Neuron (in vitro differentiated cells): ENCODE measurements at regions not wholly inside any gene's neighbourhood (a gene's known extent, or its start where the extent isn't known, plus 50 kb on each side); places are given as distances from the start of the nearest gene placed in this dataset.
"Not testable (repeated sequence)": the region's sequence is repeated elsewhere in the genome, so short reads cannot be mapped to it uniquely, and the experiment has no call there.

Experiments
- H2AFZ ChIP-seq: one replicate; pipeline ENCODE4 v1.6.1; 2013; ENCODE audit warnings: low read depth, mild to moderate bottlenecking, inconsistent platforms, low read length, moderate library complexity
- H3K27me3 ChIP-seq: one replicate; pipeline ENCODE4 v1.6.1; 2013; ENCODE audit warnings: low read length; ENCODE audit not compliant: insufficient read depth
- H3K36me3 ChIP-seq: one replicate; pipeline ENCODE4 v1.6.1; 2013; ENCODE audit warnings: low read length; ENCODE audit not compliant: insufficient read depth
- H3K4me1 ChIP-seq: one replicate; pipeline ENCODE4 v1.6.1; 2013; ENCODE audit warnings: low read length; ENCODE audit not compliant: insufficient read depth
- H3K4me3 ChIP-seq: 2 replicates; pipeline ENCODE4 v1.5.1; 2013; ENCODE audit warnings: mild to moderate bottlenecking, low read length, moderate library complexity
- H3K9me3 ChIP-seq: one replicate; pipeline ENCODE4 v1.6.1; 2013; ENCODE audit warnings: low read length

DNA sequence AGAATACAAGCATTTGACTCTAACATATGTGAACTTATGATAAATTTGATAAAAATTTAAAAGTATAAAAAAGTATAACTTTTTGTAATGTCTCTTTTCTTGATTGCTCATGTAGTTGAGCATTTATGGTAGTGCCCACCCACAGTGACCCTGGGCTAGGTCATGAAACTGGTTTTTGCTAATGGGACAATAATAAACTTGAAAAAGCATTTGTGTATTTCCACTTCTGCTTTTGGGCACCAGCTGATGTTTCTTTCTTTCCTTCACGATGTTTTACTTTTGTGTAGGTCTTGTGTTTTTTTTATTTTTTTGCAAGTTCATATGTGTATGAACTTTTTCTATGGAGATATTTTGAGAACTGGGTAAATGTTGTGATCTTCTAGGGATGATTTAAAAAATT is 313.1 kb downstream of the CBLL2 start:
- no peaks in the 10 kb centered on the region for H3K4me1 ChIP-seq
- H3K27me3 ChIP-seq, result no peaks in the 10 kb centered on the region
- no peak overlapping the region for H2AFZ ChIP-seq
- no peaks in the 10 kb centered on the region for H3K36me3 ChIP-seq
- H3K9me3 ChIP-seq, result no peaks in the 10 kb centered on the region
- no peak overlapping the region for H3K4me3 ChIP-seq

- Histone ChIP-seq H3K9me3 (no peaks in the 10 kb centered on the region), H3K36me3 (no peaks in the 10 kb centered on the region), H2AFZ (no peak overlapping the region), H3K27me3 (no peaks in the 10 kb centered on the region), H3K4me3 (no peak overlapping the region), H3K4me1 (no peaks in the 10 kb centered on the region)
Observed at GRCh38 chrX:22589845-22590244, 317.1 kb downstream of the CBLL2 start.

DNA sequence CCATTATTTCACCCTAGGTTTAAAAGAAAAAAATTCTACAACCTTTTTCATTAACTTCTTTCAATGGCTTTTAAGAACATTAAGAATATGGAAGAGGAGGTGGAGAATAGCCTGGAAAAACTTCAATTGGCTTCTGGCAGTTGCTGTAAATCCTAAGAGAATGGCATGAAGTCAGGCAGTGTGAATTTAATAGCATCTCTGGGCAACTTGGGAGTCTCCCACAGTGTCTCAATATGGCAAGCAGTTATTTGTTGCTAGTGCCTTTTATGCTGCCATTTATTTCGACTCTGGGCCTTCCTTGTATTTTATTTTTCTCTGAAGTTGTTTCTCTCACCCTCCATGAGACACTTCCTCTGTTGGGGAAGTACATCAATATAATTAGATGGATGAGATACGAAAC is 322.1 kb downstream of the CBLL2 start:
- Histone ChIP-seq H3K4me3 (no peak overlapping the region), H3K27me3 (no peaks in the 10 kb centered on the region), H3K4me1 (no peaks in the 10 kb centered on the region), H3K9me3 (no peaks in the 10 kb centered on the region), H2AFZ (no peak overlapping the region), H3K36me3 (no peaks in the 10 kb centered on the region)

DNA sequence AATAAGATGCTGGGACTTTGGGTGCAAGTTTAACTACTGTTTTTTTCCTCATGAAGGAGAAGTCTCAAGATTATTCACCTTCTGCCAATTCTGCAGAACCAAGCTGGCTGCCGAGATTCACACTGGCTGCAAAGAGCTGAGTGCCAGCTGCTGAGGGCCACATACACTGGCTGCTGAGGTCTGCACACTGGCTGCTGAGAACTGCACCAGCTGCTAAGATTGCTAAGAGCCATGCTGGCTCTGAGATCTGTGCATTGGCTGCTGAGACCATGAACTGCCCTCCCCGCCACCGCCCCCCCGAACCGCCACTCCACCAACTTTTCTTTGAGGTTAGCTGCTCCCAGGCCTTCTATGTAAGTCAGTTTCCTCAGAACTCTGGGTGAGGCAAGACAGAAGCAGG is 330.3 kb downstream of the CBLL2 start:
- Histone ChIP-seq H2AFZ (no peak overlapping the region), H3K4me1 (no peaks in the 10 kb centered on the region), H3K27me3 (no peaks in the 10 kb centered on the region), H3K36me3 (no peaks in the 10 kb centered on the region), H3K4me3 (no peak overlapping the region), H3K9me3 (no peaks in the 10 kb centered on the region)

GRCh38 chrX:22609452-22609851 is 336.7 kb downstream of the CBLL2 start:
- not testable (repeated sequence) for H3K36me3 ChIP-seq, H3K4me3 ChIP-seq, H2AFZ ChIP-seq, H3K4me1 ChIP-seq, H3K27me3 ChIP-seq, H3K9me3 ChIP-seq

DNA sequence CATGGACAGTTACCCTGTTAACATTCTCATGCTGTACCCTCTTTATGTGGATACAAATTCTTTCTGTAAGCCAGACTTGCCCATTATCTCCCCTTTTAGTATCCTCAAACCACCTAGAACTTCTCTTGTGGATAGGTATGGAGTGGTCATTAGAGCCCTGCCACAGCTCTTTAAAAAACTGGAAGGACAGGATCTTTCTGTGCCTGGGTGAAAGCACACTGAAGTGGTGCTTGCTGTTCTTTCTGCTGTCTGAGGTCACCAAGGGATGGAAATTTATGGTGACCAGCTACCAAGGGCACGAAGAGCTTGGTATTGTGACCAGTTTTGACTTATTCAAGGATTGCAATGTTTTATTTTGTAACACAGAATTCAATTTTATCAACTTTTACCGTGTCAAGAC is 344.2 kb downstream of the CBLL2 start:
- Histone ChIP-seq H3K9me3 (no peaks in the 10 kb centered on the region), H3K36me3 (no peaks in the 10 kb centered on the region), H3K4me1 (no peaks in the 10 kb centered on the region), H2AFZ (no peak overlapping the region), H3K4me3 (no peak overlapping the region), H3K27me3 (no peaks in the 10 kb centered on the region)

GRCh38 chrX:22627576-22627975 is 354.9 kb downstream of the CBLL2 start:
- H3K27me3 ChIP-seq, result no peaks in the 10 kb centered on the region
- no peak overlapping the region for H3K4me3 ChIP-seq
- no peaks in the 10 kb centered on the region for H3K9me3 ChIP-seq
- no peaks in the 10 kb centered on the region for H3K4me1 ChIP-seq
- H3K36me3 ChIP-seq, result no peaks in the 10 kb centered on the region
- no peak overlapping the region for H2AFZ ChIP-seq

- Histone ChIP-seq H3K9me3 (no peaks in the 10 kb centered on the region), H3K4me1 (no peaks in the 10 kb centered on the region), H3K27me3 (no peaks in the 10 kb centered on the region), H3K4me3 (no peak overlapping the region), H2AFZ (no peak overlapping the region), H3K36me3 (no peaks in the 10 kb centered on the region)
Observed at GRCh38 chrX:22628275-22628674, 355.6 kb downstream of the CBLL2 start.

- H3K9me3 ChIP-seq, result no peaks in the 10 kb centered on the region
- no peaks in the 10 kb centered on the region for H3K36me3 ChIP-seq
- H3K4me3 ChIP-seq, result no peak overlapping the region
- no peaks in the 10 kb centered on the region for H3K4me1 ChIP-seq
- H3K27me3 ChIP-seq, result no peaks in the 10 kb centered on the region
- no peak overlapping the region for H2AFZ ChIP-seq
Observed at GRCh38 chrX:22629105-22629725, 356.5 kb downstream of the CBLL2 start.

- Histone ChIP-seq H3K36me3 (no peaks in the 10 kb centered on the region), H3K27me3 (no peaks in the 10 kb centered on the region), H3K4me3 (no peak overlapping the region), H3K4me1 (no peaks in the 10 kb centered on the region), H3K9me3 (no peaks in the 10 kb centered on the region), H2AFZ (no peak overlapping the region)
Observed at GRCh38 chrX:22634083-22634482, 361.4 kb downstream of the CBLL2 start.

- no peaks in the 10 kb centered on the region for H3K27me3 ChIP-seq
- no peaks in the 10 kb centered on the region for H3K4me1 ChIP-seq
- no peak overlapping the region for H3K4me3 ChIP-seq
- no peaks in the 10 kb centered on the region for H3K36me3 ChIP-seq
- no peak overlapping the region for H2AFZ ChIP-seq
- H3K9me3 ChIP-seq, result no peaks in the 10 kb centered on the region
Observed at GRCh38 chrX:22634751-22635150, 362.0 kb downstream of the CBLL2 start.

DNA sequence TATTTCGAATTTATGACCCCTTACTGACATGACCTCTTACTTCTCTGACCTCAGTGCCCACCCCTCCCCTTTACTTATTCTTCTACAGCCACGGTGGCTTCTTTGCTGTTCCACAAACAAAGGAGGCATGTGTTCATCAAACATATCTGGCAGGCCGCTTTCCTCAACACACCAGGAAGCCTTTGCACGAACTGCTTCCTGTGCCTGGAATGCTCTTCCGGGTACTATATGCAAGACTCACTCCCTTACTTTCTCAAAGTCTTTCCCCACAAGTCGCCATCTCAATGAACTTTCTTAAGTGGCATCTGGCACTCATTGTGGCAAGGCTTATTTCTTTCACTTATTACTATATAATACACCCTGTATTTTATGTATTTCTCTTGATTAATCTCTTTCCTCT is 351.5 kb upstream of the DDX53 start:
- Histone ChIP-seq H3K4me1 (no peaks in the 10 kb centered on the region), H3K9me3 (no peaks in the 10 kb centered on the region), H3K27me3 (peaks cover 3% of the 10 kb centered on the region), H3K36me3 (no peaks in the 10 kb centered on the region), H2AFZ (no peak overlapping the region), H3K4me3 (no peak overlapping the region)

DNA sequence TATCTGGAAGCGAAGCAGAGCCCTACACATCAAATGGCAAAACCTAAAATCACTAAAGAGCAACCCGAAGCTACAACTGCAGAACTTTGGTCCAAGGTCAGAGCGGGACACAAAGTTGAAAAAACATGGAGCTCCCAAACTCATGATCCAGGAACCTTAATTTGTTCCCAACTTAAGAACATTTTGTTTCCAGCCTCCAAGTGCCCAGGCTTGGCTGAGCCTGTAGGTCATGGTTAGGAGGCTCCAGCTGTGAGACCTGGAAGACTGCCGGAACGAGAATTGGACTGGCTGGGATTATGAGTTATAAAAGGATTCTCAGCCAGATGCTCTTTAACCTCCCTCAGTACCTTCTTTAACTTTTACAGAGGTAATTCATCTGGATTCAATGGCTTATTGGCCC is 349.1 kb upstream of the DDX53 start:
- Histone ChIP-seq H3K4me1 (no peaks in the 10 kb centered on the region), H3K9me3 (no peaks in the 10 kb centered on the region), H3K27me3 (no peaks in the 10 kb centered on the region), H2AFZ (no peak overlapping the region), H3K4me3 (no peak overlapping the region), H3K36me3 (no peaks in the 10 kb centered on the region)

GRCh38 chrX:22652596-22652995 is 347.2 kb upstream of the DDX53 start:
- Histone ChIP-seq H3K9me3 (no peaks in the 10 kb centered on the region), H3K4me1 (no peaks in the 10 kb centered on the region), H3K36me3 (no peaks in the 10 kb centered on the region), H3K4me3 (peak overlapping the region; percentile 2), H3K27me3 (no peaks in the 10 kb centered on the region), H2AFZ (peak overlapping the region; percentile 9)
